T-cell (primary cell): ENCODE measurements at regions not wholly inside any gene's neighbourhood (a gene's known extent, or its start where the extent isn't known, plus 50 kb on each side); places are given as distances from the start of the nearest gene placed in this dataset.

Source experiments
- ATAC-seq, 4 experiments: fragments of 200-7000 bp in 3 of 4; fragments of 150-1000 bp in 1 of 4; cut with Tn5 transposase; replicated peaks in 1 of 4; 1 replicate in 3 of 4; 2 replicates in 1 of 4; pipeline ENCODE4 v1.10.0; 2021; ENCODE audit warnings: moderate library complexity in 3 of 4, mild to moderate bottlenecking in 2 of 4, moderate number of reproducible peaks in 1 of 4
- CTCF ChIA-PET, 2 donors: fragments of 300-600 bp; sonication (Branson Sonifier 250); formaldehyde crosslinking; loops; one replicate each; lab custom pipeline; 2022; ENCODE audit warnings: antibody characterized with exemption in 2 of 2; lab: Charles Lee
- POLR2A ChIA-PET, 2 donors: fragments of 300-600 bp; sonication (Branson Sonifier 250); formaldehyde crosslinking; loops; one replicate each; lab custom pipeline; 2022; ENCODE audit warnings: antibody characterized with exemption in 2 of 2; lab: Charles Lee
- DNase-seq, 35 experiments: peaks; one replicate each; pipeline versions ENCODE4 v3.0.0 to v3.0.0-alpha.2; 2013 to 2023
- H3K27ac ChIP-seq: one replicate; pipeline ENCODE4 v1.5.1; 2013; ENCODE audit warnings: low read length
- H3K27me3 ChIP-seq, 2 experiments: replicated peaks in 1 of 2; 1 replicate in 1 of 2; 2 replicates in 1 of 2; pipeline versions ENCODE4 v1.6.1 to v1.7.0; 2013; ENCODE audit warnings: low read length in 1 of 2, mixed read lengths in 1 of 2; ENCODE audit not compliant: control insufficient read depth in 2 of 2, insufficient read depth in 2 of 2; ENCODE audit errors: extremely low read depth in 1 of 2
- H3K36me3 ChIP-seq, 2 donors: 1 replicate in 1 of 2; 2 replicates in 1 of 2; pipeline versions ENCODE4 v1.6.1 to v1.7.0; 2013; ENCODE audit warnings: low read length in 1 of 2; ENCODE audit not compliant: control insufficient read depth in 2 of 2, insufficient read depth in 1 of 2; ENCODE audit errors: extremely low read depth in 1 of 2
- H3K4me1 ChIP-seq, 2 experiments: 1 replicate in 1 of 2; 2 replicates in 1 of 2; pipeline versions ENCODE4 v1.6.1 to v1.7.0; 2013; ENCODE audit warnings: low read length in 2 of 2, mixed read lengths in 1 of 2; ENCODE audit not compliant: insufficient read depth in 2 of 2, control insufficient read depth in 1 of 2; ENCODE audit errors: extremely low read depth in 1 of 2
- H3K4me3 ChIP-seq, 2 donors: 1 replicate in 1 of 2; 2 replicates in 1 of 2; pipeline versions ENCODE4 v1.5.1 to v1.7.0; 2013; ENCODE audit warnings: mild to moderate bottlenecking in 2 of 2, low read length in 1 of 2, moderate library complexity in 1 of 2; ENCODE audit not compliant: control insufficient read depth in 1 of 2; ENCODE audit errors: extremely low read depth in 1 of 2
- H3K9me3 ChIP-seq: 2 replicates; pipeline ENCODE4 v1.7.0; 2013
- H3K27ac Mint-ChIP-seq, 2 donors: one replicate each; pipeline ENCODE4 v1.8.0; 2020 to 2021; ENCODE audit warnings: mild to moderate bottlenecking in 2 of 2, mixed read lengths in 2 of 2
- H3K27me3 Mint-ChIP-seq, 2 donors: one replicate each; pipeline ENCODE4 v1.8.0; 2021 to 2022; ENCODE audit warnings: mixed read lengths in 2 of 2
- H3K36me3 Mint-ChIP-seq: one replicate; pipeline ENCODE4 v1.8.0; 2021; ENCODE audit warnings: mixed read lengths
- H3K4me1 Mint-ChIP-seq, 3 donors: one replicate each; pipeline ENCODE4 v1.8.0; 2020 to 2022; ENCODE audit warnings: mixed read lengths in 3 of 3, mild to moderate bottlenecking in 1 of 3
- H3K4me3 Mint-ChIP-seq, 3 donors: one replicate each; pipeline ENCODE4 v1.8.0; 2020 to 2022; ENCODE audit warnings: mild to moderate bottlenecking in 3 of 3, mixed read lengths in 3 of 3, moderate library complexity in 3 of 3
- H3K9me3 Mint-ChIP-seq, 3 donors: one replicate each; pipeline ENCODE4 v1.8.0; 2020 to 2022; ENCODE audit warnings: mixed read lengths in 3 of 3
- whole genome bisulfite sequencing: methylation state at CpG from one replicate; pipeline ENCODE4 v1.1.5; 2013; ENCODE audit warnings: missing lambda C conversion rate; ENCODE audit not compliant: insufficient coverage; 5-methylcytosine and 5-hydroxymethylcytosine counted together

GRCh38 chr3:127520993-127521392, 69.5 kb downstream of the TPRA1 start:
- peaks cover 0 to 6% (median 4%) of the 10 kb centered on the region in 3 donors for H3K9me3 Mint-ChIP-seq
- Histone ChIP-seq H3K36me3 (no peaks in the 10 kb centered on the region), H3K27me3 (peaks cover 2 to 15% of the 10 kb centered on the region in 2 experiments), H3K27ac (no peak overlapping the region), H3K9me3 (no peaks in the 10 kb centered on the region), H3K4me3 (no peak overlapping the region), H3K4me1 (no peaks in the 10 kb centered on the region)
- DNase-seq = no peak
- no peak overlapping the region for H3K27ac Mint-ChIP-seq
- no CpG with 5 or more reads among the region's 4 CpGs for WGBS
- H3K4me1 Mint-ChIP-seq = no peaks in the 10 kb centered on the region
- ATAC-seq = no peak
- H3K36me3 Mint-ChIP-seq = no peaks in the 10 kb centered on the region
- ChIA-PET POLR2A (no interaction called here), CTCF (interaction anchor here in 1 of 2 donors (0.6 kb wide), 1 partner anchor 189 kb away, joined by 10 read pairs; no protein-coding TSS in a partner anchor)
- peaks cover 14 to 17% of the 10 kb centered on the region in 2 donors for H3K27me3 Mint-ChIP-seq
- H3K4me3 Mint-ChIP-seq = no peak overlapping the region

- H3K36me3 Mint-ChIP-seq = no peaks in the 10 kb centered on the region
- 80% methylated on average over 1 of the region's 4 CpGs for WGBS
- H3K27me3 Mint-ChIP-seq = peaks cover 10 to 14% of the 10 kb centered on the region in 2 donors
- Histone ChIP-seq H3K27me3 (peaks cover 2 to 6% of the 10 kb centered on the region in 2 experiments), H3K27ac (no peak overlapping the region), H3K4me1 (no peaks in the 10 kb centered on the region), H3K4me3 (no peak overlapping the region), H3K9me3 (no peaks in the 10 kb centered on the region), H3K36me3 (no peaks in the 10 kb centered on the region)
- H3K4me1 Mint-ChIP-seq = no peaks in the 10 kb centered on the region
- POLR2A ChIA-PET = no interaction called here
- no peak for DNase-seq
- H3K27ac Mint-ChIP-seq = no peak overlapping the region
- no peak overlapping the region for H3K4me3 Mint-ChIP-seq
- no peak for ATAC-seq
- CTCF ChIA-PET = no interaction called here
- peaks cover 0 to 6% (median 4%) of the 10 kb centered on the region in 3 donors for H3K9me3 Mint-ChIP-seq
Observed at GRCh38 chr3:127518456-127519081, 72.0 kb downstream of the TPRA1 start.

- ATAC-seq (no peak), DNase-seq (no peak)
- Histone ChIP-seq H3K4me1 (no peaks in the 10 kb centered on the region), H3K36me3 (no peaks in the 10 kb centered on the region), H3K4me3 (no peak overlapping the region), H3K27ac (no peak overlapping the region), H3K27me3 (no peaks in the 10 kb centered on the region), H3K9me3 (no peaks in the 10 kb centered on the region)
- Mint-ChIP-seq H3K4me3 (no peak overlapping the region), H3K36me3 (no peaks in the 10 kb centered on the region), H3K27ac (no peak overlapping the region), H3K9me3 (no peaks in the 10 kb centered on the region), H3K27me3 (peaks cover 8 to 15% of the 10 kb centered on the region in 2 donors), H3K4me1 (no peaks in the 10 kb centered on the region)
- CTCF ChIA-PET = interaction anchor here in 1 of 2 donors (0.6 kb wide), 1 partner anchor 1504 kb away, joined by 3 read pairs; no protein-coding TSS in a partner anchor
- POLR2A ChIA-PET = no interaction called here
- 100% methylated on average over 1 of the region's 3 CpGs for WGBS
Observed at GRCh38 chr3:127512256-127512655, 78.3 kb downstream of the TPRA1 start.

GRCh38 chr3:127501177-127501576, 89.4 kb downstream of the TPRA1 start:
- H3K27ac Mint-ChIP-seq = no peak overlapping the region
- H3K9me3 Mint-ChIP-seq = peaks cover 7 to 32% (median 17%) of the 10 kb centered on the region in 3 donors
- H3K27me3 ChIP-seq = peaks cover 0 to 22% of the 10 kb centered on the region in 2 experiments
- H3K36me3 ChIP-seq = no peaks in the 10 kb centered on the region
- no peak overlapping the region for H3K27ac ChIP-seq
- H3K27me3 Mint-ChIP-seq = peaks cover 24 to 25% of the 10 kb centered on the region in 2 donors
- POLR2A ChIA-PET = no interaction called here
- whole genome bisulfite sequencing = no CpG with 5 or more reads among the region's 1 CpG
- peaks cover 2% of the 10 kb centered on the region for H3K36me3 Mint-ChIP-seq
- no peak overlapping the region for H3K4me3 Mint-ChIP-seq
- no peak for ATAC-seq
- no peaks in the 10 kb centered on the region for H3K4me1 Mint-ChIP-seq
- peaks cover 2% of the 10 kb centered on the region for H3K9me3 ChIP-seq
- DNase-seq = no peak
- H3K4me1 ChIP-seq = no peaks in the 10 kb centered on the region
- H3K4me3 ChIP-seq = no peak overlapping the region
- CTCF ChIA-PET = interaction anchor here in 1 of 2 donors (0.5 kb wide), 1 partner anchor 82 kb away, joined by 4 read pairs; no protein-coding TSS in a partner anchor

GRCh38 chr3:127497676-127498075, 92.9 kb downstream of the TPRA1 start:
- H3K9me3 Mint-ChIP-seq = peaks cover 7 to 22% (median 15%) of the 10 kb centered on the region in 3 donors
- no peak overlapping the region for H3K4me3 Mint-ChIP-seq
- ChIA-PET CTCF (no interaction called here), POLR2A (no interaction called here)
- no peaks in the 10 kb centered on the region for H3K4me1 Mint-ChIP-seq
- no peak overlapping the region for H3K4me3 ChIP-seq
- H3K36me3 Mint-ChIP-seq = peaks cover 2% of the 10 kb centered on the region
- H3K36me3 ChIP-seq = no peaks in the 10 kb centered on the region
- 100% methylated on average over 1 of the region's 2 CpGs for WGBS
- peaks cover 0 to 24% of the 10 kb centered on the region in 2 experiments for H3K27me3 ChIP-seq
- H3K4me1 ChIP-seq = no peaks in the 10 kb centered on the region
- no peak overlapping the region for H3K27ac ChIP-seq
- H3K27ac Mint-ChIP-seq = no peak overlapping the region
- H3K27me3 Mint-ChIP-seq = peaks cover 11 to 23% of the 10 kb centered on the region in 2 donors
- DNase-seq (no peak), ATAC-seq (no peak)
- peaks cover 2% of the 10 kb centered on the region for H3K9me3 ChIP-seq

GRCh38 chr3:127497166-127497565, 93.4 kb downstream of the TPRA1 start:
- peaks cover 9 to 23% of the 10 kb centered on the region in 2 donors for H3K27me3 Mint-ChIP-seq

More at GRCh38 chr3:127497166-127497565, 93.4 kb downstream of the TPRA1 start:
- Histone ChIP-seq H3K9me3 (peaks cover 2% of the 10 kb centered on the region), H3K4me1 (no peaks in the 10 kb centered on the region), H3K36me3 (no peaks in the 10 kb centered on the region), H3K4me3 (no peak overlapping the region), H3K27ac (no peak overlapping the region), H3K27me3 (peaks cover 0 to 24% of the 10 kb centered on the region in 2 experiments)
- Mint-ChIP-seq H3K27ac (no peak overlapping the region), H3K36me3 (peaks cover 2% of the 10 kb centered on the region), H3K4me1 (no peaks in the 10 kb centered on the region), H3K9me3 (peaks cover 7 to 18% (median 10%) of the 10 kb centered on the region in 3 donors), H3K4me3 (no peak overlapping the region)
- CTCF ChIA-PET = no interaction called here
- WGBS = 88% methylated on average over 3 of the region's 3 CpGs
- ATAC-seq (no peak), DNase-seq (no peak)
- POLR2A ChIA-PET = no interaction called here
